ENCODE measurements at regions not wholly inside any gene's neighbourhood (a gene's known extent, or its start where the extent isn't known, plus 50 kb on each side); places are given as distances from the start of the nearest gene placed in this dataset.

- no peak overlapping the region for H3K27ac ChIP-seq (ENCODE audit: low read depth in 1 of 2, low read length in 1 of 2)
- no peaks in the 10 kb centered on the region for H3K9me3 ChIP-seq (ENCODE audit: control insufficient read depth in 2 of 2, insufficient read depth in 1 of 2, low read length in 1 of 2)
- H3K36me3 ChIP-seq (ENCODE audit: control insufficient read depth in 2 of 2, insufficient read depth in 2 of 2, low read length in 1 of 2): no peaks in the 10 kb centered on the region
- WGBS: 94% methylated on average over 1 of the region's 1 CpG
- no peaks in the 10 kb centered on the region for H3K4me1 ChIP-seq (ENCODE audit: control insufficient read depth in 2 of 2, insufficient read depth in 2 of 2, low read length in 2 of 2)
- H3K27me3 ChIP-seq (ENCODE audit: control insufficient read depth in 2 of 2, insufficient read depth in 1 of 2, low read length in 1 of 2): no peaks in the 10 kb centered on the region
- DNase-seq (ENCODE audit: low read depth in 6 of 9, low spot score in 9 of 9): no peak
- no peak overlapping the region for H3K4me3 ChIP-seq (ENCODE audit: low read length in 2 of 2)
Observed at GRCh38 chr18:42659187-42659586, 456.3 kb downstream of the RIT2 start.

- Histone ChIP-seq H3K27me3 (ENCODE audit: control insufficient read depth in 2 of 2, insufficient read depth in 1 of 2, low read length in 1 of 2) (no peaks in the 10 kb centered on the region), H3K9me3 (ENCODE audit: control insufficient read depth in 2 of 2, insufficient read depth in 1 of 2, low read length in 1 of 2) (no peaks in the 10 kb centered on the region), H3K4me3 (ENCODE audit: low read length in 2 of 2) (no peak overlapping the region), H3K27ac (ENCODE audit: low read depth in 1 of 2, low read length in 1 of 2) (no peak overlapping the region), H3K36me3 (ENCODE audit: control insufficient read depth in 2 of 2, insufficient read depth in 2 of 2, low read length in 1 of 2) (no peaks in the 10 kb centered on the region), H3K4me1 (ENCODE audit: control insufficient read depth in 2 of 2, insufficient read depth in 2 of 2, low read length in 2 of 2) (no peaks in the 10 kb centered on the region)
- WGBS: 95% methylated on average over 4 of the region's 4 CpGs
- DNase-seq (ENCODE audit: low read depth in 6 of 9, low spot score in 9 of 9): no peak
Observed at GRCh38 chr18:42670860-42671259, 444.6 kb downstream of the RIT2 start.

- Histone ChIP-seq H3K9me3 (ENCODE audit: control insufficient read depth in 2 of 2, insufficient read depth in 1 of 2, low read length in 1 of 2) (no peaks in the 10 kb centered on the region), H3K4me1 (ENCODE audit: control insufficient read depth in 2 of 2, insufficient read depth in 2 of 2, low read length in 2 of 2) (no peaks in the 10 kb centered on the region), H3K36me3 (ENCODE audit: control insufficient read depth in 2 of 2, insufficient read depth in 2 of 2, low read length in 1 of 2) (no peaks in the 10 kb centered on the region), H3K27ac (ENCODE audit: low read depth in 1 of 2, low read length in 1 of 2) (no peak overlapping the region), H3K27me3 (ENCODE audit: control insufficient read depth in 2 of 2, insufficient read depth in 1 of 2, low read length in 1 of 2) (no peaks in the 10 kb centered on the region), H3K4me3 (ENCODE audit: low read length in 2 of 2) (no peak overlapping the region)
- 90% methylated on average over 1 of the region's 1 CpG for WGBS
- DNase-seq (ENCODE audit: low read depth in 6 of 9, low spot score in 9 of 9): no peak
Observed at GRCh38 chr18:42675810-42676209, 439.7 kb downstream of the RIT2 start.

GRCh38 chr18:42683094-42683493 lies 432.4 kb downstream of the RIT2 start:
- H3K36me3 ChIP-seq (ENCODE audit: control insufficient read depth in 2 of 2, insufficient read depth in 2 of 2, low read length in 1 of 2): no peaks in the 10 kb centered on the region
- WGBS: 84% methylated on average over 2 of the region's 2 CpGs
- no peak for DNase-seq (ENCODE audit: low read depth in 6 of 9, low spot score in 9 of 9)
- no peaks in the 10 kb centered on the region for H3K4me1 ChIP-seq (ENCODE audit: control insufficient read depth in 2 of 2, insufficient read depth in 2 of 2, low read length in 2 of 2)
- no peaks in the 10 kb centered on the region for H3K9me3 ChIP-seq (ENCODE audit: control insufficient read depth in 2 of 2, insufficient read depth in 1 of 2, low read length in 1 of 2)
- H3K27me3 ChIP-seq (ENCODE audit: control insufficient read depth in 2 of 2, insufficient read depth in 1 of 2, low read length in 1 of 2): no peaks in the 10 kb centered on the region
- H3K27ac ChIP-seq (ENCODE audit: low read depth in 1 of 2, low read length in 1 of 2): no peak overlapping the region
- no peak overlapping the region for H3K4me3 ChIP-seq (ENCODE audit: low read length in 2 of 2)

GRCh38 chr18:42689310-42689709 lies 426.2 kb downstream of the RIT2 start:
- H3K9me3 ChIP-seq (ENCODE audit: control insufficient read depth in 2 of 2, insufficient read depth in 1 of 2, low read length in 1 of 2): no peaks in the 10 kb centered on the region
- no peaks in the 10 kb centered on the region for H3K36me3 ChIP-seq (ENCODE audit: control insufficient read depth in 2 of 2, insufficient read depth in 2 of 2, low read length in 1 of 2)
- H3K27me3 ChIP-seq (ENCODE audit: control insufficient read depth in 2 of 2, insufficient read depth in 1 of 2, low read length in 1 of 2): no peaks in the 10 kb centered on the region
- no peak for DNase-seq (ENCODE audit: low read depth in 6 of 9, low spot score in 9 of 9)
- WGBS: 92% methylated on average over 4 of the region's 4 CpGs
- no peaks in the 10 kb centered on the region for H3K4me1 ChIP-seq (ENCODE audit: control insufficient read depth in 2 of 2, insufficient read depth in 2 of 2, low read length in 2 of 2)
- no peak overlapping the region for H3K27ac ChIP-seq (ENCODE audit: low read depth in 1 of 2, low read length in 1 of 2)
- H3K4me3 ChIP-seq (ENCODE audit: low read length in 2 of 2): no peak overlapping the region
